Activated CD8-positive, alpha-beta T cell treated with anti-CD3 and anti-CD28 coated beads for 36 hours (primary cell): ENCODE measurements at regions not wholly inside any gene's neighbourhood (a gene's known extent, or its start where the extent isn't known, plus 50 kb on each side); places are given as distances from the start of the nearest gene placed in this dataset.

ENCODE experiments used
- ATAC-seq: fragments of 200-7000 bp; cut with Tn5 transposase; one replicate; pipeline ENCODE4 v1.10.0; 2021; ENCODE audit warnings: mild to moderate bottlenecking, moderate library complexity
- CTCF ChIA-PET: fragments of 350-600 bp; sonication (Branson Sonifier 250); formaldehyde crosslinking; loops from one replicate; lab custom pipeline; 2021; ENCODE audit warnings: antibody characterized with exemption; lab: Charles Lee
- POLR2A ChIA-PET: fragments of 350-600 bp; sonication (Branson Sonifier 250); formaldehyde crosslinking; loops from one replicate; lab custom pipeline; 2021; ENCODE audit warnings: antibody characterized with exemption; lab: Charles Lee
- DNase-seq: peaks from one replicate; pipeline ENCODE4 v3.0.0-alpha.2; 2020
- H3K27ac Mint-ChIP-seq: one replicate; pipeline ENCODE4 v1.8.0; 2021; ENCODE audit warnings: mild to moderate bottlenecking, mixed read lengths
- H3K27me3 Mint-ChIP-seq: one replicate; pipeline ENCODE4 v1.8.0; 2021; ENCODE audit warnings: mixed read lengths
- H3K36me3 Mint-ChIP-seq: one replicate; pipeline ENCODE4 v1.8.0; 2021; ENCODE audit warnings: low read depth, mixed read lengths
- H3K4me1 Mint-ChIP-seq: one replicate; pipeline ENCODE4 v1.8.0; 2021; ENCODE audit warnings: low read depth, mixed read lengths
- H3K4me3 Mint-ChIP-seq: one replicate; pipeline ENCODE4 v1.8.0; 2021; ENCODE audit warnings: mild to moderate bottlenecking, moderate library complexity, mixed read lengths
- H3K9me3 Mint-ChIP-seq: one replicate; pipeline ENCODE4 v1.8.0; 2021; ENCODE audit warnings: mixed read lengths
- intact Hi-C: fragments of 100-400 bp; cut with micrococcal nuclease; formaldehyde crosslinking; loops from one replicate; pipeline ENCODE4 v1.10.0; 2022
- TF ChIP-seq, protein P1 (sequence below): fragments of 200-600 bp; IDR thresholded peaks from one replicate; pipeline ENCODE4 v1.8.0; 2022; ENCODE audit warnings: antibody characterized with exemption, mild to moderate bottlenecking

DNA sequence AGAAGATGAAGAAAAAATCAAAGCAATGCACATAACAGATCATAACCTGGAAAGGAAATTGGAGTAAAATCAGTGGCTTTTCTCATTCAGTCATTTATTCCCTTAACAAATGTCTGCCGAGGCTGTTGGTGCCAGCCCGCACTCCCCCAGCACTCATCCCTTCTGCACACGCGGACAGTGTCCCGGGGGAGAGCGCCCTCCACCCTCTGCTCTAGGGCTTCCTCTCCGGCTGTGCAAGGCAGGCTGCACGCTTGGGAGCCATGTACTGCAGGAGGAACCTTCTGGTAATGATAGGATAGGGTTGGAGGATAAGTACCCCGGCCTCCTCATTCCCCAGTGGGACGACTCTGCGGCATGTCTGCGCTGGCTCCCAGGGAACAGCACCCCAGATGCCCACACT, 134.5 kb downstream of the PAX1 start:
- Mint-ChIP-seq H3K27me3 (no peaks in the 10 kb centered on the region), H3K4me3 (no peak overlapping the region), H3K27ac (no peak overlapping the region), H3K36me3 (no peaks in the 10 kb centered on the region), H3K4me1 (no peaks in the 10 kb centered on the region), H3K9me3 (peaks cover 2% of the 10 kb centered on the region)
- DNase-seq, result no peak
- intact Hi-C loops, result no loop called here
- ATAC-seq, result no peak
- ChIA-PET POLR2A (no interaction called here), CTCF (no interaction called here)
- TF ChIP-seq, protein P1, sequence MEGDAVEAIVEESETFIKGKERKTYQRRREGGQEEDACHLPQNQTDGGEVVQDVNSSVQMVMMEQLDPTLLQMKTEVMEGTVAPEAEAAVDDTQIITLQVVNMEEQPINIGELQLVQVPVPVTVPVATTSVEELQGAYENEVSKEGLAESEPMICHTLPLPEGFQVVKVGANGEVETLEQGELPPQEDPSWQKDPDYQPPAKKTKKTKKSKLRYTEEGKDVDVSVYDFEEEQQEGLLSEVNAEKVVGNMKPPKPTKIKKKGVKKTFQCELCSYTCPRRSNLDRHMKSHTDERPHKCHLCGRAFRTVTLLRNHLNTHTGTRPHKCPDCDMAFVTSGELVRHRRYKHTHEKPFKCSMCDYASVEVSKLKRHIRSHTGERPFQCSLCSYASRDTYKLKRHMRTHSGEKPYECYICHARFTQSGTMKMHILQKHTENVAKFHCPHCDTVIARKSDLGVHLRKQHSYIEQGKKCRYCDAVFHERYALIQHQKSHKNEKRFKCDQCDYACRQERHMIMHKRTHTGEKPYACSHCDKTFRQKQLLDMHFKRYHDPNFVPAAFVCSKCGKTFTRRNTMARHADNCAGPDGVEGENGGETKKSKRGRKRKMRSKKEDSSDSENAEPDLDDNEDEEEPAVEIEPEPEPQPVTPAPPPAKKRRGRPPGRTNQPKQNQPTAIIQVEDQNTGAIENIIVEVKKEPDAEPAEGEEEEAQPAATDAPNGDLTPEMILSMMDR, result no peak

DNA sequence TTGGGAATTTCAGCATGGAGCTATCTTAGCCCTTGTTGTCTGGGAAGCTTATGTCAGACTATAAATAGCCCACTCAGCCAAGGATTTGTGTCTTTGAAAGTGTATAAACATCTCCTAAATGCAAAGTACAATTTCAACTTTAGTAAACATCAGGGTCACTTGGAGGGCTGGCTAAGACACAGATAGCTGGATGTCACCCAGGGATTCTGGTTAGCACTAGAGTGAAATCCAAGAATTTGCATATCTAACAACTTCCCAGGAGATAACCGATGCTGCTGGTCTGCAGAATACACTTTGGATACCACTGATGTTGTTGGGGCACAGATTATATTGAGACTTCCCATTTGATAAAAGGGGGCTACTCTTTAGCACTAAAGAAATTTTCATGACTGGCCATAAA, 130.9 kb downstream of the PAX1 start:
- ChIA-PET POLR2A (no interaction called here), CTCF (no interaction called here)
- Mint-ChIP-seq H3K27me3 (no peaks in the 10 kb centered on the region), H3K4me1 (no peaks in the 10 kb centered on the region), H3K9me3 (no peaks in the 10 kb centered on the region), H3K4me3 (no peak overlapping the region), H3K27ac (no peak overlapping the region), H3K36me3 (no peaks in the 10 kb centered on the region)
- intact Hi-C loops, result no loop called here
- TF ChIP-seq, protein P1, result no peak
- ATAC-seq (no peak), DNase-seq (no peak)

DNA sequence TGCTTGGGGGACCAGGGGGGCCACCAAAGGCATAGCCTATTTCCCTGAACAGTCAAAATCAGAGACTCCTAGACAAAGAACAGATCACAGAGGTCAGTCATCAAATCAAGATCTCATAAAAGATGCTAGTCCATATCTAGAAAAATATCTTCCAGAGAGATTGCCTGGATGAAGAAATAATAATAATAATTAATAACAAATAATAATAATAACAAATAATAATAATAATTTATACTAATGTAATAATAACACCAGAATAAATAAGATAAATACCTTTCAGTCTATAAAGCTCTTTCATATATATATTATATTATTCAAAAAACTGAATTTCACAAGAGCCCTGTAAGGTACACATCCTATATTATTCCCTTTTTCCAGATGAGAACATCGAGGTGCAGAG, 129.6 kb downstream of the PAX1 start:
- Mint-ChIP-seq H3K27me3 (no peaks in the 10 kb centered on the region), H3K4me1 (no peaks in the 10 kb centered on the region), H3K36me3 (no peaks in the 10 kb centered on the region), H3K4me3 (no peak overlapping the region), H3K27ac (no peak overlapping the region), H3K9me3 (no peaks in the 10 kb centered on the region)
- ChIA-PET POLR2A (no interaction called here), CTCF (no interaction called here)
- intact Hi-C loops, result no loop called here
- DNase-seq, result no peak
- ATAC-seq, result no peak
- TF ChIP-seq, protein P1, result no peak

DNA sequence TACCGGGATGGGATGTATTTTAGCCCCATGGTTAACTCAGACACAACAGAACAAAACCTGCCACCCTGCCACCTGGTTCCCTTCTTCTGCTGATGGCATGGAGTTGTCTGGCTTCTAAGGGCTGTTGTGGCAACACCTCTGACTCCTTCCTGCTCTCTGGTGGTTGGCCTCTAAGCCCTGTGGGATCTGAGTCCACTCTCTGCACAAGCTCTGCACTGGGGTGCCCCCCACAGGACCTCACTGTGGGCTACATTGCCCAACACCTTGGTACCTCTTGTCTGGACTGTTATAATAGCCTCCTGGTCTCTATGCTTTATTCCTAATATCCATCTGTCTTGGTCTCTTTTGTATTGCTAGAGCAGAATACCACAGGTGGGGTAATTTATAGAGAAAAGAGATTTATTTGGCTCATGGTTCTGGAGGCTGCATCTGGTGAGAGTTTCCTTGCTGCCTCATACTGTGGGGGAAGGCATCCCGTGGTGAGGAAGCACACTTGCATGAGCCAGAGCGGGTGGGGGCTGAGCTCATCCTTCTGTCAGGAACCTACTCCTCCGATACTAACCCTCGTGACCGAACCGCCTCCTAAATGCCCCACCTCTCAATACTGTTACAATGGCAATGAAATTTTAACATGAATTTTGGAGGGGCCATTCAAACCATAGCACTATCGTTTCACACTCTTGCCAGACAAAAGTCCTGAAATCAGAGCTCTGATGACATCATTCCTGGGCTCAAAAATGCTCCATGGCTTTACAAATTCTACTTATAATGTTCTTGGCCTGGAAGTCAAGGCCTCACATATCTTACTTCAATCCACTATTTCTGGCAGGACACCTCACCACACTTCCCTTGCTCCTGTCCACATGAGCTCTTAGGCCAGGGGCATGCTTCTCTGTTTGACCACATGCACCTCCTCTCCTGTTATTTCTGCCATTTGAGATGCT, 127.2 kb downstream of the PAX1 start:
- H3K4me1 Mint-ChIP-seq, result no peaks in the 10 kb centered on the region
- CTCF ChIA-PET, result no interaction called here
- intact Hi-C loops, result no loop called here
- DNase-seq (no peak), ATAC-seq (no peak)
- H3K27me3 Mint-ChIP-seq, result peaks cover 3% of the 10 kb centered on the region
- H3K4me3 Mint-ChIP-seq, result no peak overlapping the region
- no peak overlapping the region for H3K27ac Mint-ChIP-seq
- H3K9me3 Mint-ChIP-seq, result no peaks in the 10 kb centered on the region
- POLR2A ChIA-PET, result no interaction called here
- TF ChIP-seq, protein P1, result no peak
- H3K36me3 Mint-ChIP-seq, result no peaks in the 10 kb centered on the region

DNA sequence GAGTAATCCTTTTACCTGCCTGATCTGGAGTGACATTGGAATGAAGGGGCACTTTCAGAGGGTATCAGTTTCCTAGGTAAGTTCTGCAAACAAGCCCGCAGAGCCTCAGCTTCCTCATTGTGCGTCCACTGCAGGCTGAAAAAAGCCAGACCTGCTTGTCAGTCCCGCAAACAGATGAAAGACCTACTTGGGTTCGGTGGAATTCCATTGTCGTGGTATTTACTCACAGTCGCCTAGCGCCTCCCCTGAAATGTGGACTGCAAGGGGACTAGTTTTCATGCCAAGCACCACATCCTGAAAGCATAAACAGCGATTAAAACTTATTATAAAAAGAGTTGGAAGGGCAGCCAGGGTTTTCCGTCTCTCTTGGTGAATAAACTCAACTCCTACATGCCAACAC, 121.5 kb downstream of the PAX1 start:
- TF ChIP-seq, protein P1, result no peak
- no peak overlapping the region for H3K4me3 Mint-ChIP-seq
- intact Hi-C loops, result no loop called here

More for the DNA sequence above, 121.5 kb downstream of the PAX1 start:
- no peak overlapping the region for H3K27ac Mint-ChIP-seq
- no peaks in the 10 kb centered on the region for H3K4me1 Mint-ChIP-seq
- no peaks in the 10 kb centered on the region for H3K9me3 Mint-ChIP-seq
- DNase-seq (no peak), ATAC-seq (no peak)
- ChIA-PET CTCF (no interaction called here), POLR2A (no interaction called here)
- peaks cover 3% of the 10 kb centered on the region for H3K27me3 Mint-ChIP-seq
- no peaks in the 10 kb centered on the region for H3K36me3 Mint-ChIP-seq
